Activated CD8-positive, alpha-beta T cell treated with anti-CD3 and anti-CD28 coated beads, Interleukin-2, amount 10 ng/mL, durations not matched to agents 7 days and 5 days (primary cell): ENCODE measurements at regions not wholly inside any gene's neighbourhood (a gene's known extent, or its start where the extent isn't known, plus 50 kb on each side); places are given as distances from the start of the nearest gene placed in this dataset.
"Not testable (repeated sequence)": the region's sequence is repeated elsewhere in the genome, so short reads cannot be mapped to it uniquely, and the experiment has no call there.

Source experiments
- ATAC-seq: fragments of 150-1000 bp; cut with Tn5 transposase; one replicate; pipeline ENCODE4 v1.10.0; 2021; ENCODE audit warnings: moderate library complexity
- CTCF ChIA-PET: fragments of 350-600 bp; sonication (Branson Sonifier 250); formaldehyde crosslinking; loops from one replicate; lab custom pipeline; 2021; ENCODE audit warnings: antibody characterized with exemption; lab: Charles Lee
- POLR2A ChIA-PET: fragments of 350-600 bp; sonication (Branson Sonifier 250); formaldehyde crosslinking; loops from one replicate; lab custom pipeline; 2021; ENCODE audit warnings: antibody characterized with exemption; lab: Charles Lee
- DNase-seq: peaks from one replicate; pipeline ENCODE4 v3.0.0-alpha.2; 2020
- H3K27ac Mint-ChIP-seq: one replicate; pipeline ENCODE4 v1.8.0; 2021; ENCODE audit warnings: mild to moderate bottlenecking, mixed read lengths
- H3K27me3 Mint-ChIP-seq: one replicate; pipeline ENCODE4 v1.8.0; 2021; ENCODE audit warnings: low read depth, mixed read lengths
- H3K36me3 Mint-ChIP-seq: one replicate; pipeline ENCODE4 v1.8.0; 2021; ENCODE audit warnings: low read depth, mixed read lengths
- H3K4me1 Mint-ChIP-seq: one replicate; pipeline ENCODE4 v1.8.0; 2021; ENCODE audit warnings: low read depth, mixed read lengths
- H3K4me3 Mint-ChIP-seq: one replicate; pipeline ENCODE4 v1.8.0; 2021; ENCODE audit warnings: mild to moderate bottlenecking, mixed read lengths
- H3K9me3 Mint-ChIP-seq: one replicate; pipeline ENCODE4 v1.8.0; 2022; ENCODE audit warnings: mixed read lengths; ENCODE audit not compliant: insufficient read depth

GRCh38 chrX:140157143-140157542 lies 191.8 kb upstream of the CXorf66 start:
- Mint-ChIP-seq H3K4me3 (no peak overlapping the region), H3K36me3 (no peaks in the 10 kb centered on the region), H3K27ac (no peak overlapping the region), H3K27me3 (no peaks in the 10 kb centered on the region), H3K9me3 (no peaks in the 10 kb centered on the region), H3K4me1 (no peaks in the 10 kb centered on the region)
- ATAC-seq = no peak
- POLR2A ChIA-PET = no interaction called here
- CTCF ChIA-PET = no interaction called here
- DNase-seq = no peak

GRCh38 chrX:140151316-140151715 lies 186.0 kb upstream of the CXorf66 start:
- ATAC-seq = no peak
- Mint-ChIP-seq H3K27ac (no peak overlapping the region), H3K4me3 (no peak overlapping the region), H3K4me1 (no peaks in the 10 kb centered on the region), H3K36me3 (no peaks in the 10 kb centered on the region), H3K27me3 (no peaks in the 10 kb centered on the region), H3K9me3 (no peaks in the 10 kb centered on the region)
- POLR2A ChIA-PET = no interaction called here
- no peak for DNase-seq
- CTCF ChIA-PET = no interaction called here

DNA sequence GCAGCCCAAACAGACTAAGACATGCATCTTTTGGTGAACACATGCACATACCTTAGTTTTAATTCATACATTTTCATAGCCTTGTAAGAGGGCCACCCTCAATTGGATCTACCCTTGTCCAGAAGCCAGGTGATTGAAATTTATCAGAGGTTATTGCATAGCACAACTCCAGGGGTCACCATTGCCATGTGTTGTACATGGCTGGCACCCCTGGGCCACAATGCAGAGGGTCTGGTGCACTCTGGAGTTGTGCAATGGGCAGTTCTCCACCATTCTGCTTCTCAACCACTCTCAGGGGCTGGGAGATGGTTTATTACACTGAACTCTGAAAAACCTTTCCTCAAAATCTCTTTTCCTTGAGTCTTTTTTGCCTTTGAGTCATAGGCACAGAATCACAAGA lies 184.4 kb upstream of the CXorf66 start:
- DNase-seq (no peak), ATAC-seq (no peak)
- Mint-ChIP-seq H3K9me3 (no peaks in the 10 kb centered on the region), H3K36me3 (no peaks in the 10 kb centered on the region), H3K4me1 (no peaks in the 10 kb centered on the region), H3K27ac (no peak overlapping the region), H3K4me3 (no peak overlapping the region), H3K27me3 (no peaks in the 10 kb centered on the region)
- ChIA-PET POLR2A (no interaction called here), CTCF (no interaction called here)

GRCh38 chrX:140141444-140142029 lies 176.2 kb upstream of the CXorf66 start:
- H3K9me3 Mint-ChIP-seq = no peaks in the 10 kb centered on the region
- H3K36me3 Mint-ChIP-seq = no peaks in the 10 kb centered on the region
- no peak overlapping the region for H3K4me3 Mint-ChIP-seq
- ATAC-seq (no peak), DNase-seq (peak; percentile 31)
- ChIA-PET CTCF (interaction anchor here (0.5 to 1.8 kb wide), 2 partner anchors 84 to 205 kb away, joined by 3 to 5 read pairs; no protein-coding TSS in a partner anchor), POLR2A (no interaction called here)
- no peaks in the 10 kb centered on the region for H3K27me3 Mint-ChIP-seq
- no peaks in the 10 kb centered on the region for H3K4me1 Mint-ChIP-seq
- H3K27ac Mint-ChIP-seq = no peak overlapping the region

DNA sequence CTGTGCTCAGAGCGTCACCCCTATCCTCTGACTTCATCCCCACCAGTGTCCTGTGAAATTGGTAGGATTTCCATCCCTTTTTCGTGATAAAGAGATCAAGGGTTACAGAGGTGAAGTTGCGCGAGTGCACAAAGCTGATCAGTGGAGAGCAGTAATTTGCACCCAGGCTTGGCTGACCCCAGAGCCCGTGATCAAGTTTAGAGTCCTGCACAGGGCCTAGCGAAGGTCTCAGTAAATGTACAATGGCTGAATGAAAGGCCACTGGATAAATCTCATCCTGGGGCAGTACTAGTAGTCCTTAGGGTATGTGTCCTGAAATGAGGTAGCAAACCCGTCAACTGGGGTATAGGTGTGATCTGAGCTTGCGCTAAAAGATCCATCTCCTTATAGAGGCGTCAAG lies 173.2 kb upstream of the CXorf66 start:
- H3K4me1 Mint-ChIP-seq, H3K36me3 Mint-ChIP-seq, H3K9me3 Mint-ChIP-seq, ATAC-seq, H3K27me3 Mint-ChIP-seq, H3K4me3 Mint-ChIP-seq, CTCF ChIA-PET, POLR2A ChIA-PET, DNase-seq, H3K27ac Mint-ChIP-seq: not testable (repeated sequence)

- POLR2A ChIA-PET, CTCF ChIA-PET, H3K27ac Mint-ChIP-seq, H3K4me3 Mint-ChIP-seq, ATAC-seq, H3K27me3 Mint-ChIP-seq, DNase-seq, H3K4me1 Mint-ChIP-seq, H3K36me3 Mint-ChIP-seq, H3K9me3 Mint-ChIP-seq: not testable (repeated sequence)
These were observed 172.7 kb upstream of the CXorf66 start for GRCh38 chrX:140138065-140138464.

DNA sequence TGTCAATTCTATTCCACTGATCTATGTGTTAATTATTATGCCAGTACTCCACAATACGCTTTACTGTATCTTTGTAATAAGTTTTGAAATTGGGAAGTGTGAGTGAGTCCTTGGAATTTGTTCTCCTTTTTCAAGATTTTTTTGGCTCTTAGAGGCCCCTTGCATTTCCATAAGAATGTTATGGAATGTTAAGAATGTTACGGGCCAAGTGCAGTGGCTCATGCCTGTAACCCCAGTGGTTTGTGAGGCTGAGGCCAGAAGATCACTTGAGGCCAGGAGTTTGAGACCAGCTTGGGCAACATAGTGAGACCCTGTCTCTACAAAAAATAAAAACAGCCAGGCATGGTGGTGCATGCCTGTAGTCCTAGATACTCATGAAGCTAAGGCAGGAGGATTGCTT lies 167.6 kb upstream of the CXorf66 start:
- H3K36me3 Mint-ChIP-seq = no peaks in the 10 kb centered on the region

DNA sequence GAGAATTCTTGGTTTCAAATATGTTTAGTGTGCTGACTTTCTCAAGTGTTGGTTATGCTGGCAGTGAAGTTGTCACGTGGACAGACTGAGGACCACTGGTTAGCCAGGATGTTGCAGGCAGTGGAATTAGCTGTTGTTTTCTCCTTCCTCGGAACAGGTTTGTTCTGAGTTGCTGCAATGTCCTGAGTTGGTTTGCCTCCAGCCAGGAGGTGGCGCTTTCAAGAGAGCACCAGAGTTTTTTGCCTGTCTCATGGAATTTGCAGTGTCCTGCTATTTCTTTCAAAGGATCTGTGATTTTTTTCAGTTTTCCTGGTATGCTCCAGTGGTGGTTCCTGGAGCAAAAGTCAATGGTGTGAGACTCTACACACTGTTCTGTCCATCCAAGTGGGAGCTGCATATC lies 158.1 kb upstream of the CXorf66 start:
- ATAC-seq (no peak), DNase-seq (no peak)
- CTCF ChIA-PET = no interaction called here
- Mint-ChIP-seq H3K27me3 (no peaks in the 10 kb centered on the region), H3K4me3 (no peak overlapping the region), H3K9me3 (no peaks in the 10 kb centered on the region), H3K27ac (no peak overlapping the region), H3K36me3 (no peaks in the 10 kb centered on the region), H3K4me1 (no peaks in the 10 kb centered on the region)
- POLR2A ChIA-PET = no interaction called here

More for the DNA sequence above, 167.6 kb upstream of the CXorf66 start:
- ChIA-PET CTCF (no interaction called here), POLR2A (no interaction called here)
- DNase-seq (no peak), ATAC-seq (no peak)
- no peak overlapping the region for H3K4me3 Mint-ChIP-seq
- no peaks in the 10 kb centered on the region for H3K27me3 Mint-ChIP-seq
- H3K9me3 Mint-ChIP-seq = no peaks in the 10 kb centered on the region
- no peak overlapping the region for H3K27ac Mint-ChIP-seq
- no peaks in the 10 kb centered on the region for H3K4me1 Mint-ChIP-seq

- POLR2A ChIA-PET, H3K4me3 Mint-ChIP-seq, H3K36me3 Mint-ChIP-seq, DNase-seq, H3K4me1 Mint-ChIP-seq, H3K9me3 Mint-ChIP-seq, H3K27ac Mint-ChIP-seq, CTCF ChIA-PET, ATAC-seq, H3K27me3 Mint-ChIP-seq: not testable (repeated sequence)
These were observed 148.7 kb upstream of the CXorf66 start for GRCh38 chrX:140114059-140114458.

DNA sequence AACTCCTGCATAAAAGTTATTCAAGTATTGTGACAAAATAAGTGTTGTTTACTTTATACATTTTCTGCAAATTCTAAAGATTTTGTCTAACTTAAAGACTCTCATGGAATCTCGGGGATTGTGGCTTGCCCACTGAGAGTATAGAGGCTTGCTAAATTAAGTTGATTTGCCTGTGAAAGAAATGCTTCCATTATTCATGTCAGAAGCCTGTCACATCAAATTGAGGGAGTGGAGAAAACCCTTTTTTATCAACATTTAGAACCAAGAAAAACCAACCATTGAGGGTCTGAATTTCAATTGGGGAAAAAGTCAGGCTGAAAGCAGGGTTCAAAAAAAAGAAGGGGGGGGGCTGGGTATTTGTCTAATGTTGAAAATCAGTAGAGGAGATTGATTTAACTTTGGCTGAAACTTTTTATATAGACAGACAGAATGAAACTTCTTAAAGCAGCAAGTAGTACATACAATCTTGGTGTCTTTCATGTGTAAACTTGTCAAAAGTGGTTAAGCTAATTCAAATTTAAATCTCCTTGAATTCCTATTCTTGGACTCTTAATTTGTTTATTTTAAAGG lies 144.8 kb upstream of the CXorf66 start:
- H3K27ac Mint-ChIP-seq = no peak overlapping the region
- H3K36me3 Mint-ChIP-seq = no peaks in the 10 kb centered on the region
- no peak overlapping the region for H3K4me3 Mint-ChIP-seq
- ChIA-PET POLR2A (no interaction called here), CTCF (no interaction called here)
- H3K9me3 Mint-ChIP-seq = no peaks in the 10 kb centered on the region
- H3K27me3 Mint-ChIP-seq = no peaks in the 10 kb centered on the region
- DNase-seq = no peak
- H3K4me1 Mint-ChIP-seq = no peaks in the 10 kb centered on the region
- no peak for ATAC-seq

DNA sequence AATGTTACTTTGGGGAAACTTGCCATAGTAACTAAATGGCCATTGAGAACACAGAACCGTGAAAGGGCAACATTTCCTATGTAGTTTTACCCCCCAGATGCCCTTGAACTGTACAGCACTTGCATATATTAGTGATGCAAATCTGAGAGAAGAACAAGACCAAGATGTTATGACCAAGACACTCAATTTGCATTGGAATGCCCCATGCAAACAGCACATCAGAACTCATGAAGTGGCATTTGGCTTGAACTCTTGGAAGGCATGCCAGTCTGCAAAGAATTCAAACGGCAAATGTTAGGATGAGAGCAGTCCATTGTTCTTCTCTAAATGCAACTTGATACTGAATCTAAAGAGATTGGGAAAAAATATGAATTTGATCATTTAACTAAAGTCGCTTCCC lies 139.4 kb upstream of the CXorf66 start:
- ATAC-seq = no peak
- no peaks in the 10 kb centered on the region for H3K36me3 Mint-ChIP-seq
- no peak overlapping the region for H3K27ac Mint-ChIP-seq
- H3K27me3 Mint-ChIP-seq = no peaks in the 10 kb centered on the region
- DNase-seq = no peak
- H3K9me3 Mint-ChIP-seq = no peaks in the 10 kb centered on the region
- H3K4me3 Mint-ChIP-seq = no peak overlapping the region
- H3K4me1 Mint-ChIP-seq = no peaks in the 10 kb centered on the region
- CTCF ChIA-PET = no interaction called here
- POLR2A ChIA-PET = no interaction called here

DNA sequence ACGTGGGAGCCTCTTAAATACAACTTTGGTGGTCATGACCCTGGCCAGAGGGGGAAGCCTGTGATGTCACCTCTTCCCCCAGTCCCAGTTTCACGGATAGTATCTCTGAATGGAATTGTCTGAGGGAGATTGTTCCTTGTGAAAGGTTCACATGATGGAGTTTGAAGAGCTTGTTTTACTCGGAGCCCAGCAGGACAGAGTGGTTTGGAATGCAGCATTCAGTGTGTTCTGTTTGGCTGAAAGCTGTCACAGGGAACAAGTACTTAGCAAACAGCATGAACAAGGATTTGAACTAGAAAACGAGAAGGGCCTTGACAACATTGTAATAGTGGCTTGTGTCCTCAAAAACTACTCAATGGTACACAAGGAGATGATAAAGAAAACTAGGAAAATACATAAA lies 133.9 kb upstream of the CXorf66 start:
- H3K9me3 Mint-ChIP-seq = no peaks in the 10 kb centered on the region
- H3K27ac Mint-ChIP-seq = no peak overlapping the region
- no peak overlapping the region for H3K4me3 Mint-ChIP-seq
- no peaks in the 10 kb centered on the region for H3K4me1 Mint-ChIP-seq
- H3K36me3 Mint-ChIP-seq = no peaks in the 10 kb centered on the region
- peaks cover 2% of the 10 kb centered on the region for H3K27me3 Mint-ChIP-seq
- POLR2A ChIA-PET = no interaction called here
- DNase-seq (no peak), ATAC-seq (no peak)
- CTCF ChIA-PET = no interaction called here

DNA sequence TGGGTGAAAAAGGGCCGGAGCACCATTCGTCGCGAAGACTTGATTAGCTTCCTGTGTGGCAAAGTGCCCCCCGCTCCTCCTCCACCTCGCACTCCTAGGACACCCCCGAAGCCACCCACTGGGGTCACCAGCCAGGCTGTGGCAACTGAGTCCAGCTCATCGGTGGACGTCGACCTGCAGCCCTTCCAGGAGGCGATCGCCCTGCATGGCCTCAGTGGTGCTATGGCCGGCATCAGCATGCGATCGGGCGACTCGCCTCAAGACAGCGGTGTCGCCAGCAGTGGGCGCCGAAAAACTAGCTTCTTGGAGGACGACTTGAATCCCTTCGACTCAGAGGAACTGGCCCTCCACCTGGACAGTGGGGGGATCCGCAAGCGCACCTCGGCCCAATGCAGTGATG lies 126.8 kb upstream of the CXorf66 start:
- H3K9me3 Mint-ChIP-seq = no peaks in the 10 kb centered on the region
- DNase-seq (no peak), ATAC-seq (no peak)
- POLR2A ChIA-PET = no interaction called here
- H3K4me1 Mint-ChIP-seq = no peaks in the 10 kb centered on the region
- H3K27me3 Mint-ChIP-seq = peaks cover 16% of the 10 kb centered on the region
- CTCF ChIA-PET = no interaction called here
- H3K36me3 Mint-ChIP-seq = no peaks in the 10 kb centered on the region
- no peak overlapping the region for H3K27ac Mint-ChIP-seq
- H3K4me3 Mint-ChIP-seq = no peak overlapping the region
